Activated CD8-positive, alpha-beta T cell treated with anti-CD3 and anti-CD28 coated beads, Interleukin-2, amount 10 ng/mL, durations not matched to agents 7 days and 5 days (primary cell): ENCODE measurements at regions not wholly inside any gene's neighbourhood (a gene's known extent, or its start where the extent isn't known, plus 50 kb on each side); places are given as distances from the start of the nearest gene placed in this dataset.

Source experiments
- ATAC-seq: fragments of 150-1000 bp; cut with Tn5 transposase; one replicate; pipeline ENCODE4 v1.10.0; 2021; ENCODE audit warnings: moderate library complexity
- CTCF ChIA-PET: fragments of 350-600 bp; sonication (Branson Sonifier 250); formaldehyde crosslinking; loops from one replicate; lab custom pipeline; 2021; ENCODE audit warnings: antibody characterized with exemption; lab: Charles Lee
- POLR2A ChIA-PET: fragments of 350-600 bp; sonication (Branson Sonifier 250); formaldehyde crosslinking; loops from one replicate; lab custom pipeline; 2021; ENCODE audit warnings: antibody characterized with exemption; lab: Charles Lee
- DNase-seq: peaks from one replicate; pipeline ENCODE4 v3.0.0-alpha.2; 2020
- H3K27ac Mint-ChIP-seq: one replicate; pipeline ENCODE4 v1.8.0; 2021; ENCODE audit warnings: mild to moderate bottlenecking, mixed read lengths
- H3K27me3 Mint-ChIP-seq: one replicate; pipeline ENCODE4 v1.8.0; 2021; ENCODE audit warnings: low read depth, mixed read lengths
- H3K36me3 Mint-ChIP-seq: one replicate; pipeline ENCODE4 v1.8.0; 2021; ENCODE audit warnings: low read depth, mixed read lengths
- H3K4me1 Mint-ChIP-seq: one replicate; pipeline ENCODE4 v1.8.0; 2021; ENCODE audit warnings: low read depth, mixed read lengths
- H3K4me3 Mint-ChIP-seq: one replicate; pipeline ENCODE4 v1.8.0; 2021; ENCODE audit warnings: mild to moderate bottlenecking, mixed read lengths
- H3K9me3 Mint-ChIP-seq: one replicate; pipeline ENCODE4 v1.8.0; 2022; ENCODE audit warnings: mixed read lengths; ENCODE audit not compliant: insufficient read depth

GRCh38 chr1:219733511-219734174 lies 120.7 kb upstream of the ZC3H11B start:
- CTCF ChIA-PET = no interaction called here
- POLR2A ChIA-PET = no interaction called here

GRCh38 chr1:219732814-219733491 lies 120.0 kb upstream of the ZC3H11B start:
- no peak for DNase-seq
- ChIA-PET CTCF (no interaction called here), POLR2A (no interaction called here)
- Mint-ChIP-seq H3K36me3 (no peaks in the 10 kb centered on the region), H3K27me3 (no peaks in the 10 kb centered on the region), H3K4me3 (no peak overlapping the region), H3K4me1 (no peaks in the 10 kb centered on the region), H3K27ac (no peak overlapping the region), H3K9me3 (no peaks in the 10 kb centered on the region)
- no peak for ATAC-seq

More at GRCh38 chr1:219733511-219734174, 120.7 kb upstream of the ZC3H11B start:
- Mint-ChIP-seq H3K27ac (no peak overlapping the region), H3K9me3 (no peaks in the 10 kb centered on the region), H3K36me3 (no peaks in the 10 kb centered on the region), H3K4me3 (no peak overlapping the region), H3K4me1 (no peaks in the 10 kb centered on the region), H3K27me3 (no peaks in the 10 kb centered on the region)
- ATAC-seq (no peak), DNase-seq (no peak)

GRCh38 chr1:219731771-219732170 lies 118.9 kb upstream of the ZC3H11B start:
- CTCF ChIA-PET = no interaction called here

GRCh38 chr1:219726480-219727272 lies 113.8 kb upstream of the ZC3H11B start:
- ATAC-seq (no peak), DNase-seq (no peak)
- Mint-ChIP-seq H3K27me3 (no peaks in the 10 kb centered on the region), H3K4me1 (no peaks in the 10 kb centered on the region), H3K4me3 (no peak overlapping the region), H3K27ac (no peak overlapping the region), H3K9me3 (peaks cover 17% of the 10 kb centered on the region), H3K36me3 (no peaks in the 10 kb centered on the region)
- ChIA-PET CTCF (interaction anchor here (0.6 kb wide), 1 partner anchor 100 kb away, joined by 3 read pairs; no protein-coding TSS in a partner anchor), POLR2A (no interaction called here)

More at GRCh38 chr1:219731771-219732170, 118.9 kb upstream of the ZC3H11B start:
- no peak for ATAC-seq
- no peak overlapping the region for H3K27ac Mint-ChIP-seq
- no peaks in the 10 kb centered on the region for H3K36me3 Mint-ChIP-seq
- no peak overlapping the region for H3K4me3 Mint-ChIP-seq
- peaks cover 3% of the 10 kb centered on the region for H3K9me3 Mint-ChIP-seq
- POLR2A ChIA-PET = no interaction called here
- no peaks in the 10 kb centered on the region for H3K4me1 Mint-ChIP-seq
- no peak for DNase-seq
- H3K27me3 Mint-ChIP-seq = no peaks in the 10 kb centered on the region

- Mint-ChIP-seq H3K27me3 (no peaks in the 10 kb centered on the region), H3K27ac (no peak overlapping the region), H3K4me3 (no peak overlapping the region), H3K4me1 (no peaks in the 10 kb centered on the region), H3K36me3 (no peaks in the 10 kb centered on the region), H3K9me3 (peaks cover 17% of the 10 kb centered on the region)
- POLR2A ChIA-PET = no interaction called here
- ATAC-seq (no peak), DNase-seq (no peak)
- CTCF ChIA-PET = no interaction called here
Observed at GRCh38 chr1:219724440-219724839, 111.5 kb upstream of the ZC3H11B start.

GRCh38 chr1:219717536-219717935 lies 104.6 kb upstream of the ZC3H11B start:
- Mint-ChIP-seq H3K27ac (no peak overlapping the region), H3K36me3 (no peaks in the 10 kb centered on the region), H3K27me3 (no peaks in the 10 kb centered on the region), H3K4me3 (no peak overlapping the region), H3K4me1 (no peaks in the 10 kb centered on the region), H3K9me3 (no peaks in the 10 kb centered on the region)
- ChIA-PET POLR2A (no interaction called here), CTCF (no interaction called here)
- no peak for ATAC-seq
- DNase-seq = no peak

GRCh38 chr1:219716611-219717114 lies 103.8 kb upstream of the ZC3H11B start:
- Mint-ChIP-seq H3K4me1 (no peaks in the 10 kb centered on the region), H3K27me3 (no peaks in the 10 kb centered on the region), H3K9me3 (no peaks in the 10 kb centered on the region), H3K27ac (no peak overlapping the region), H3K36me3 (no peaks in the 10 kb centered on the region), H3K4me3 (no peak overlapping the region)
- ChIA-PET CTCF (no interaction called here), POLR2A (no interaction called here)
- ATAC-seq = no peak
- no peak for DNase-seq

GRCh38 chr1:219713981-219714381 lies 101.1 kb upstream of the ZC3H11B start:
- no peak for ATAC-seq
- ChIA-PET POLR2A (interaction anchor here (0.6 kb wide), 1 partner anchor 93 kb away, joined by 4 read pairs; no protein-coding TSS in a partner anchor), CTCF (no interaction called here)
- no peaks in the 10 kb centered on the region for H3K36me3 Mint-ChIP-seq
- no peaks in the 10 kb centered on the region for H3K9me3 Mint-ChIP-seq
- H3K27ac Mint-ChIP-seq = no peak overlapping the region
- H3K4me1 Mint-ChIP-seq = no peaks in the 10 kb centered on the region
- no peak overlapping the region for H3K4me3 Mint-ChIP-seq
- H3K27me3 Mint-ChIP-seq = no peaks in the 10 kb centered on the region
- no peak for DNase-seq

GRCh38 chr1:219712506-219712905 lies 99.6 kb upstream of the ZC3H11B start:
- POLR2A ChIA-PET = no interaction called here
- CTCF ChIA-PET = no interaction called here
- DNase-seq (no peak), ATAC-seq (no peak)
- no peaks in the 10 kb centered on the region for H3K9me3 Mint-ChIP-seq
- no peaks in the 10 kb centered on the region for H3K36me3 Mint-ChIP-seq
- no peaks in the 10 kb centered on the region for H3K4me1 Mint-ChIP-seq
- H3K4me3 Mint-ChIP-seq = no peak overlapping the region
- no peak overlapping the region for H3K27ac Mint-ChIP-seq
- no peaks in the 10 kb centered on the region for H3K27me3 Mint-ChIP-seq

- DNase-seq (no peak), ATAC-seq (no peak)
- Mint-ChIP-seq H3K27ac (no peak overlapping the region), H3K4me1 (no peaks in the 10 kb centered on the region), H3K27me3 (no peaks in the 10 kb centered on the region), H3K9me3 (peaks cover 3% of the 10 kb centered on the region), H3K4me3 (no peak overlapping the region), H3K36me3 (no peaks in the 10 kb centered on the region)
- ChIA-PET POLR2A (no interaction called here), CTCF (no interaction called here)
Observed at GRCh38 chr1:219710529-219711194, 97.8 kb upstream of the ZC3H11B start.

- ATAC-seq = no peak
- H3K9me3 Mint-ChIP-seq = peaks cover 3% of the 10 kb centered on the region
- no peaks in the 10 kb centered on the region for H3K36me3 Mint-ChIP-seq
- no peak for DNase-seq
- ChIA-PET POLR2A (no interaction called here), CTCF (no interaction called here)
- no peak overlapping the region for H3K27ac Mint-ChIP-seq
- H3K4me3 Mint-ChIP-seq = no peak overlapping the region
- no peaks in the 10 kb centered on the region for H3K27me3 Mint-ChIP-seq
- H3K4me1 Mint-ChIP-seq = no peaks in the 10 kb centered on the region
Observed at GRCh38 chr1:219708919-219709543, 96.1 kb upstream of the ZC3H11B start.
